GM20431 (cell line): ENCODE measurements at regions not wholly inside any gene's neighbourhood (a gene's known extent, or its start where the extent isn't known, plus 50 kb on each side); places are given as distances from the start of the nearest gene placed in this dataset.

ENCODE experiments used
- in situ Hi-C: fragments of 300-500 bp; cut with MseI, MboI; formaldehyde crosslinking; loops from one replicate; pipeline ENCODE4 v1.15.0; 2020; ENCODE audit warnings: low sequenced_read_pairs; ENCODE audit not compliant: unreplicated experiment

DNA sequence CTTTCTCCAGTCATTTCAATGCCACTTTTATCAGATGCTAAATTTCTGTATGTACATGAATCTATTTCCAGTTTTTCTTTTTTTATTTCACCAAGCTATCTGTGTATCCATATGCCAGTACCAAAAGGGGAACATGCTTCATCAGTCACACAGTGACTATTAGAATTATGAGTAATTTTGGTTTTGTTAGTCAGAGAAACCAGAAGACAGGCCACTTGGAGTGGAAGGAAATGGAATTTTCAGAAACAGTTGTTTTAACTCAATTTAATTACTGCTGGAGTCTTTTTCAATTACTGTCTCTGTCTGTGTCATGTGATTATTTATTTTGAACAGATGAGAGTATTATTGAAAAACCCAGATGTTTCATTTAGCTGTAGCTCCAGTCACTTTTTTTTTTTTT, 84.6 kb upstream of the ANO3 start:
- in situ Hi-C loops, result no loop called here

DNA sequence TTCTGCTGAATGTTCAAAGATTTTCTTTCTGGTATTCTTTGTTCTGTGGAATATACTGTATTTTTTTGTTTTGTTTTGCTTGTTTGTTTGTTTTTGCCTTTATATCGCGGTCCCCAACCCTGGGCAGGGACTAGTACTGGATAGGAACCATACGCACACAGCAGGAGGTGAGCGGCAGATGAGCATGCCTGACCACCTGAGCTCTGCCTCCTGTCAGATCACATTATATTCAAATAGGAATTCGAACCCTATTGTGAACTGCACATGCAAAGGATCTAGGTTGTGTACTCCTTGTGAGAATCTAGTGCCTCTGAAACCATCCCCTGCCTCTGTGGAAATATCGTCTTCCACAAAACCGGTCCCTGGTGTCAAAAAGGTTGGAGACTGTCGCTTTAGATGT, 83.3 kb upstream of the ANO3 start:
- in situ Hi-C loops, result no loop called here

DNA sequence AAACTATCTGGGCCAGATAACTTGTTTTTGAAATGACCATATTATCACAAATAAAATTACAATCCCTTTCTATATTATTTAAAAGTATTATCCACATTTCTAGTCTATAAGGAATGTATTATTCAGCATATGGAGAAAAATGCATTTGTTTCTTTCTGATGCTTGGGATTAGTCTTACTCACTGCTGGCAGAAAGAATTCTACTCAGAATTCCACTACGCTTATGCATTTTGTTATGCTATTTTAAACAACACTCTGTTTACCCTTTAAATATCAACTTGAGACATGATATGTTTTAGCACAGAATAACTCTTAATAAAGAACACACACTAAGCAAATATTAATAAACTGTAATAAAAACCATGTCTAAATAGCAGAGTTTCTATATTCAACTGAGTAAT, 77.6 kb upstream of the ANO3 start:
- in situ Hi-C loops, result loop anchor here (25.0 kb wide), 1 partner anchor 267 kb away; no protein-coding TSS in a partner anchor

DNA sequence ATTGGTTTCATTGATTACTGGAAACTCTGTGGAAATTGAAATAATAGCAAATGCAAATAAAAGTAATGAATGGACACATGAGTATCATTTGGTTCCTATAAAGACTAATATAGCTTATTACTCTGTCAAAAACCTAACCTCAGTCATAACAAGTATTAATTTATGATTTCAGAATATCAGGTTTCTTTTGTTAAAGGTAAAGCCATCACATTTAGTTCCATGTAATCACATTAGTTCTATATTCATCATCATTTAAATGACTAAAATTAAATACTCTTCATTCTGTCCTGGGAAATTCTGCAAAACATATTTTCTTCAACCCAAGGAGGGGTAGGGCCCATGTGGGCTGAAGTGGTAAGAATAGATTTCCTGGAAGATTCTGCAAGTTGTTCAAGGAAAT, 68.2 kb upstream of the ANO3 start:
- in situ Hi-C loops, result loop anchor here (25.0 kb wide), 1 partner anchor 276 kb away; no protein-coding TSS in a partner anchor

DNA sequence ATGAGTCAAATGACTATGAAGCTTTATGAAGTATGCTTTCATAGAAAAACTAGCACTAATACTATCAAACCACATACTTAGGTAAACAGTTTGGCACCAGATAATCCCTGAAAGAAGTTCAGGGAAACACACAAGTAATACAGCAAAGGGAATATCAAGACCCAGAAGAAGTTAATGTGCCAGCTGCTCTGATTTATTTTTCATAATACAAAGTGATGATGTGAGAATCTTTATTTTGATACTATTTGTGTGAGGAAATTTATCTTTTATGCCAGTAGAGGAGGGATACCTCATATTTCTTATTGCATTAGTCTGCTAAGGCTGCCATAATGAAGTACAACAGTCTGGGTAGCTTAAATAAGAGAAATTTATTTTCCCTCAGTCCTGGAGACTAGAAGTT, 67.7 kb upstream of the ANO3 start:
- in situ Hi-C loops, result loop anchor here (25.0 kb wide), 1 partner anchor 277 kb away; no protein-coding TSS in a partner anchor

DNA sequence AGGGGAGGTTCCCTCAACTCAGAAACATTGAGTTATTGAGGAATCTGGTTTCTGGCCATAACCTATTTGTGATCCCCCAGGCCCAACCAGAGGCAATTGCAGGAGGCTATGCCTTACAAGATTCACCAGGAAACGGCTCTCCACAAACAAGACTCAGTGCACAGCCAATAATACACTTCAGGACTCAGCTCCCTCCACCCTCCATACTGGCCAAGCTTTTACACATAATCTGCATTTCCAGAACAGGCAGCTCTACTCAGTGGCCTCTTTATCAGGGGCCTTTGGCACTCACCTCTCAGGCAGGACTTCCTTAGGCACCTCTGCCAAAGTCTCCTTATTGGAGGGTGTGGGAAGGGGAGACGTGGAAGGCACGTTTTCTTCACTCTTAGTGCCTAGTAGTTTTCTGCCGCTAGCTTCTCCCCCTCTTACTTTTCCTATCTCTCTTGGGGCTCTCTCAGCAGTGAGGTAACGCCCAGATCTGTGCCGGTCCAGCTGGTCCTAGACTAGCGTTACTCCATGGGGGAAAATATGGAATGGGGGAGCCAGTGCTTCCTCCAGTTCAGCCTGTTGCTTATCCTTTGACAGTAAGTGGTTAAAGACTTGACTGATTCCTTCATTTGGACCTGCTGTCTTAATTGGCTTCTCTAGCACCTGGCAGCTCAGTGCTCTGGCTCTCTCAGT, 62.8 kb upstream of the ANO3 start:
- in situ Hi-C loops, result loop anchor here (25.0 kb wide), 1 partner anchor 282 kb away; no protein-coding TSS in a partner anchor

DNA sequence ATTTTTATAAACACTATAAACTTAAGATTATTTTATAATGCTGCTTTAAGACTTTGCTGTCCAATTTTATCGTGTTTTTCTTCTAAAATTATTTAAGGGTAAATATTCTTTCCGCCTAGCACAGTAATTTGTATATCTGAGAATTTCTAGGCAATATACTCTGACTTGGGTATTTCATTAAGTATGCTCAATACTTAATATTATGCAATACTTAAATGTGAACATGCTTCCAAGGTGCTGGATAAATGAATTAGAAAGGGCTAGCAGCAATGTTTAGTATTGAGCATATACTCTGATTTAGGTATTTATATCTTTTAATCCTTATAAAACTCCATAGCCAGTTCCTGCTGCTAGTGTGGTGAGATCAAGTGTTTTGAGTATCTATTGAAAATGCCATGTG, 60.3 kb upstream of the ANO3 start:
- in situ Hi-C loops, result loop anchor here (25.0 kb wide), 1 partner anchor 284 kb away; no protein-coding TSS in a partner anchor

DNA sequence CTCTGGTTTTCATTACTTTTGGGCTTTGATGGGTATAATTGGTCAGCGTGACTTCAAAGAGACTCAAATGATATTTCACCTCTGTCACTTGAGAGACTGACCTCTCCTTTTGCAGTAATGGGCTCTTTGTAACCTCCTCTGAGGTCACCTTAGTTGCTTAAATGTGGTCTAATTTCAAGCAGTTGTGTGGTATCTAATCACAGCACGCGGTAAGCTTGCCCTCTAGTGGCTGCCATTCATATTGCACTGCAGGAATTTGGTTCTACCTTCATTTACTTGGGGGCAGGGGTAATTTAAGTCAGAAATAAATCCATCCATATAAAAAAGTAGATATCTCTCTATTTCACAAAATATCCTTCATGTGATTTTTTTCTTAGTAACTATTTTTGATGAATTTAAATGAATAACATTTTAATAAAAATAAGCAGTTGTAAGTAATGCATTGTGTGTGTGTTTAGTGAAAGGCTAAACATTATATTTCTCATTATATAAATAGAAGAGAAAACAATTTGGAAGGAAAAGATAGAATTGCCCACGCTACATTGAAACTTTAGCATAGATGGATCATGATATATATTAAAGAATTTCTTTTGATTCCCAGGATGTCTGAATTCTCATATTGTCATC, 55.0 kb upstream of the ANO3 start:
- in situ Hi-C loops, result loop anchor here (25.0 kb wide), 1 partner anchor 360 kb away; no protein-coding TSS in a partner anchor

DNA sequence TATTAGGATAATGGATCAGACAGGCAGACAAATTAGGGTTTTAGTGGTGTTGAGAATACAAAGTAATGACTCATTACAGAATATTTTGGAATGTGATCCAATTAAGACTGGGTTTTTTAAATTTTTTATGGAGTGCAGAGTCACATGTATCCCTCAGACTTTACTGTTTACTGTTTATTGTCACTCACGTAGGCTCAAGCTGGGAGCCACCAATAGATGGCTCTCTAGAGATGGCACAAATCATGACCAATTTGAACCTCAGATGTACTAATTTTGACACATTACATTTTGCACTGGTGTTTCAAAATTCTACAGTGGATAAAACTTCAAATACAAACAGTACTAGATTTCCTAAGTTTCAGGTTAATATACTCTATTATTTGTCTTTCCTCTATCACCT, 53.6 kb upstream of the ANO3 start:
- in situ Hi-C loops, result loop anchor here (25.0 kb wide), 1 partner anchor 359 kb away; no protein-coding TSS in a partner anchor
